ENCODE measurements at regions not wholly inside any gene's neighbourhood (a gene's known extent, or its start where the extent isn't known, plus 50 kb on each side); places are given as distances from the start of the nearest gene placed in this dataset.

DNA sequence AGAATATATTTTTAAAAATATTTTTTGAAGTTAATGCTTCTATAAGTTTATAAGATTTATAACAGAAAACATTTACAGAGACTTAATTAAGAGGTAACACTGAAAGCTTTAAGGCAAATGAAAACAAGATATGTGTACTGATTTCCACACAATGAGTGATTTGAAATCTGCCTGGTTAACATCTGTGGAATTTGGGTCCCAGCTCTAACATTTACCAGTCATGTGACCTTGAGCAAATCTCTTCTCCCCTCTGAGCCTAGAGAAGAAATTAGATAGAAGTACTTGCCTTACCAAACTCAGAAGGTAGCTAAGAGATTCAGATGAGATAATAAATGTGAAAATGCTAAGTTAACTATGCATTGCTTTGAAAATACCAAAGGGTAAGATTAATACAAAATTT is 458.8 kb upstream of the LCORL start:
- Histone ChIP-seq H3K9ac (ENCODE audit: control insufficient read depth, insufficient read depth, low read length) (no peak overlapping the region), H2AFZ (ENCODE audit: control insufficient read depth, low read depth, low read length) (no peak overlapping the region), H3K4me2 (ENCODE audit: control insufficient read depth, insufficient read depth) (no peak overlapping the region), H3K4me3 (no peak overlapping the region), H3K79me2 (ENCODE audit: control insufficient read depth, insufficient read depth, low read length) (no peaks in the 10 kb centered on the region), H3K4me1 (ENCODE audit: control insufficient read depth, insufficient read depth, low read length) (no peaks in the 10 kb centered on the region), H3K27ac (ENCODE audit: control insufficient read depth, insufficient read depth) (no peak overlapping the region), H3K27me3 (replicated peaks in 1 of 2; ENCODE audit: control insufficient read depth in 2 of 2, insufficient read depth in 2 of 2, low read length in 1 of 2) (no peaks in the 10 kb centered on the region), H3K9me3 (replicated peaks; ENCODE audit: control insufficient read depth, insufficient read depth, low read length) (no peaks in the 10 kb centered on the region), H3K36me3 (ENCODE audit: control insufficient read depth in 2 of 2, insufficient read depth in 2 of 2, low read length in 1 of 2) (no peaks in the 10 kb centered on the region), H4K20me1 (ENCODE audit: control insufficient read depth, insufficient read depth) (no peaks in the 10 kb centered on the region)
- RAD21 ChIA-PET (ENCODE audit: unreplicated experiment): no interaction called here
- intact Hi-C loops (cut with micrococcal nuclease; ENCODE audit: unreplicated experiment) (no loop called here), in situ Hi-C loops (cut with MboI) (no loop called here)
- TF ChIP-seq SREBF1 (IDR thresholded peaks at IDR 0.05; ENCODE audit: low read length) (no peak), ETV6 (conservative IDR thresholded peaks at IDR 0.05 in 1 of 2, IDR thresholded peaks at IDR 0.05 in 1 of 2; ENCODE audit: borderline replicate concordance in 1 of 2, low read depth in 1 of 2) (no peak), NBN (IDR thresholded peaks at IDR 0.05) (no peak), IRF4 (IDR thresholded peaks at IDR 0.05; ENCODE audit: low read depth, low read length) (no peak), E2F8 (IDR thresholded peaks at IDR 0.05; ENCODE audit: low read depth, partially characterized antibody) (no peak), RELA (IDR thresholded peaks at IDR 0.05; ENCODE audit: borderline replicate concordance, partially characterized antibody) (no peak), POLR2AphosphoS5 (IDR thresholded peaks at IDR 0.05; ENCODE audit: low read length) (no peak), BCL11A (IDR thresholded peaks at IDR 0.05; ENCODE audit: low read depth, low read length) (no peak)
- TF ChIP-seq, protein P1, sequence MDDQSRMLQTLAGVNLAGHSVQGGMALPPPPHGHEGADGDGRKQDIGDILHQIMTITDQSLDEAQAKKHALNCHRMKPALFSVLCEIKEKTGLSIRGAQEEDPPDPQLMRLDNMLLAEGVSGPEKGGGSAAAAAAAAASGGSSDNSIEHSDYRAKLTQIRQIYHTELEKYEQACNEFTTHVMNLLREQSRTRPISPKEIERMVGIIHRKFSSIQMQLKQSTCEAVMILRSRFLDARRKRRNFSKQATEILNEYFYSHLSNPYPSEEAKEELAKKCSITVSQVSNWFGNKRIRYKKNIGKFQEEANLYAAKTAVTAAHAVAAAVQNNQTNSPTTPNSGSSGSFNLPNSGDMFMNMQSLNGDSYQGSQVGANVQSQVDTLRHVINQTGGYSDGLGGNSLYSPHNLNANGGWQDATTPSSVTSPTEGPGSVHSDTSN (IDR thresholded peaks at IDR 0.05; ENCODE audit: insufficient replicate concordance, low read depth, low read length): no peak
- POLR2A ChIA-PET: no interaction called here
- SMC1A ChIA-PET (ENCODE audit: uncharacterized antibody, unreplicated experiment): no interaction called here
- FAIRE-seq (no peak), ATAC-seq (no peak), DNase-seq (ENCODE audit: low read depth, low spot score) (no peak)
- CTCF ChIA-PET: no interaction called here
- no TSS peak for BruUV-seq (replicated peaks)

All from GM12878 (cell line).